Lung (tissue), 11 donors: ENCODE measurements at regions not wholly inside any gene's neighbourhood (a gene's known extent, or its start where the extent isn't known, plus 50 kb on each side); places are given as distances from the start of the nearest gene placed in this dataset.

ENCODE experiments used
- ATAC-seq: fragments of 200-7000 bp; cut with Tn5 transposase; one replicate; pipeline ENCODE4 v1.9.1; 2020; ENCODE audit warnings: moderate number of reproducible peaks; ENCODE audit not compliant: insufficient read depth, low FRiP score
- DNase-seq, 3 donors: peaks; one replicate each; pipeline ENCODE4 v3.0.0-alpha.2; 2013 to 2017
- H3K27ac ChIP-seq, 2 donors: one replicate each; pipeline ENCODE4 v1.5.1; 2013; ENCODE audit warnings: mild to moderate bottlenecking in 2 of 2, moderate library complexity in 2 of 2, control low read depth in 1 of 2, inconsistent platforms in 1 of 2, low read depth in 1 of 2, low read length in 1 of 2
- H3K27me3 ChIP-seq, 3 donors: one replicate each; pipeline ENCODE4 v1.5.1; 2013; ENCODE audit warnings: low read length in 2 of 3; ENCODE audit not compliant: control insufficient read depth in 3 of 3, insufficient read depth in 3 of 3
- H3K36me3 ChIP-seq, 4 donors: one replicate each; pipeline ENCODE4 v1.5.1; 2013; ENCODE audit warnings: low read length in 4 of 4, mild to moderate bottlenecking in 1 of 4, moderate library complexity in 1 of 4; ENCODE audit not compliant: control insufficient read depth in 4 of 4, insufficient read depth in 4 of 4
- H3K4me1 ChIP-seq, 5 donors: one replicate each; pipeline ENCODE4 v1.5.1; 2013; ENCODE audit warnings: low read length in 5 of 5, mild to moderate bottlenecking in 2 of 5, moderate library complexity in 1 of 5; ENCODE audit not compliant: control insufficient read depth in 5 of 5, insufficient read depth in 5 of 5
- H3K4me3 ChIP-seq: one replicate; pipeline ENCODE4 v1.5.1; 2013; ENCODE audit warnings: mild to moderate bottlenecking, control low read depth, moderate library complexity
- H3K9ac ChIP-seq, 2 donors: one replicate each; pipeline ENCODE4 v1.5.1; 2013; ENCODE audit warnings: low read length in 2 of 2, control low read depth in 1 of 2; ENCODE audit not compliant: insufficient read depth in 1 of 2
- H3K9me3 ChIP-seq, 4 donors: one replicate each; pipeline ENCODE4 v1.5.1; 2013; ENCODE audit warnings: low read length in 3 of 4, mild to moderate bottlenecking in 1 of 4, moderate library complexity in 1 of 4; ENCODE audit not compliant: control insufficient read depth in 4 of 4, insufficient read depth in 3 of 4
- CTCF ChIP-seq: IDR thresholded peaks from 2 replicates; pipeline ENCODE4 v1.5.1; 2012; ENCODE audit warnings: mild to moderate bottlenecking; ENCODE audit errors: control extremely low read depth, extremely low read depth
- WGBS, 2 donors: extraction: QIAGEN DNeasy Blood & Tissue Kit; methylation state at CpG; one replicate each; pipeline ENCODE4 v1.1.7; 2013; 5-methylcytosine and 5-hydroxymethylcytosine counted together
- donor health status: control.
- donor health status: control.
- donor health status: Bipolar disorder and iron deficiency.
- donor health status: healthy.
- donor health status: DM: yes; HTN: yes; CAD: no.

GRCh38 chr12:87511371-87511770 lies 517.8 kb downstream of the C12orf50 start:
- no peak for TF ChIP-seq CTCF
- DNase-seq: peak in 1 of 3 donors; percentile 9
- H3K27ac ChIP-seq: no peak overlapping the region
- ATAC-seq: no peak
- H3K9ac ChIP-seq: no peak overlapping the region
- H3K9me3 ChIP-seq: no peaks in the 10 kb centered on the region
- H3K27me3 ChIP-seq: no peaks in the 10 kb centered on the region
- no peaks in the 10 kb centered on the region for H3K36me3 ChIP-seq
- H3K4me3 ChIP-seq: no peak overlapping the region
- no peaks in the 10 kb centered on the region for H3K4me1 ChIP-seq
- WGBS, 2 donors: 70 to 82% methylated on average over 3 of the region's 3 CpGs

GRCh38 chr12:87509237-87509820 lies 519.9 kb downstream of the C12orf50 start:
- H3K27me3 ChIP-seq: no peaks in the 10 kb centered on the region
- H3K4me1 ChIP-seq: no peaks in the 10 kb centered on the region
- ATAC-seq (no peak), DNase-seq (no peak)
- H3K36me3 ChIP-seq: no peaks in the 10 kb centered on the region
- H3K4me3 ChIP-seq: no peak overlapping the region
- no peaks in the 10 kb centered on the region for H3K9me3 ChIP-seq
- TF ChIP-seq CTCF: no peak
- no peak overlapping the region for H3K9ac ChIP-seq
- H3K27ac ChIP-seq: no peak overlapping the region

- no peaks in the 10 kb centered on the region for H3K4me1 ChIP-seq
- no peaks in the 10 kb centered on the region for H3K36me3 ChIP-seq
- DNase-seq (no peak), ATAC-seq (no peak)
- H3K4me3 ChIP-seq: no peak overlapping the region
- H3K27me3 ChIP-seq: no peaks in the 10 kb centered on the region
- no peak overlapping the region for H3K27ac ChIP-seq
- no peak overlapping the region for H3K9ac ChIP-seq
- TF ChIP-seq CTCF: no peak
- no peaks in the 10 kb centered on the region for H3K9me3 ChIP-seq
- 88% methylated on average over 3 of the region's 3 CpGs for WGBS, 2 donors
Measured at GRCh38 chr12:87491598-87491997, 537.6 kb downstream of the C12orf50 start.

GRCh38 chr12:87491089-87491488 lies 538.1 kb downstream of the C12orf50 start:
- no peak overlapping the region for H3K9ac ChIP-seq
- no peaks in the 10 kb centered on the region for H3K27me3 ChIP-seq
- no peaks in the 10 kb centered on the region for H3K36me3 ChIP-seq
- WGBS, 2 donors: 56 to 64% methylated on average over 1 of the region's 1 CpG
- no peak overlapping the region for H3K4me3 ChIP-seq
- no peaks in the 10 kb centered on the region for H3K4me1 ChIP-seq
- H3K9me3 ChIP-seq: no peaks in the 10 kb centered on the region
- no peak overlapping the region for H3K27ac ChIP-seq
- no peak for TF ChIP-seq CTCF
- no peak for ATAC-seq
- no peak for DNase-seq
